ENCODE measurements at regions not wholly inside any gene's neighbourhood (a gene's known extent, or its start where the extent isn't known, plus 50 kb on each side); places are given as distances from the start of the nearest gene placed in this dataset.

DNA sequence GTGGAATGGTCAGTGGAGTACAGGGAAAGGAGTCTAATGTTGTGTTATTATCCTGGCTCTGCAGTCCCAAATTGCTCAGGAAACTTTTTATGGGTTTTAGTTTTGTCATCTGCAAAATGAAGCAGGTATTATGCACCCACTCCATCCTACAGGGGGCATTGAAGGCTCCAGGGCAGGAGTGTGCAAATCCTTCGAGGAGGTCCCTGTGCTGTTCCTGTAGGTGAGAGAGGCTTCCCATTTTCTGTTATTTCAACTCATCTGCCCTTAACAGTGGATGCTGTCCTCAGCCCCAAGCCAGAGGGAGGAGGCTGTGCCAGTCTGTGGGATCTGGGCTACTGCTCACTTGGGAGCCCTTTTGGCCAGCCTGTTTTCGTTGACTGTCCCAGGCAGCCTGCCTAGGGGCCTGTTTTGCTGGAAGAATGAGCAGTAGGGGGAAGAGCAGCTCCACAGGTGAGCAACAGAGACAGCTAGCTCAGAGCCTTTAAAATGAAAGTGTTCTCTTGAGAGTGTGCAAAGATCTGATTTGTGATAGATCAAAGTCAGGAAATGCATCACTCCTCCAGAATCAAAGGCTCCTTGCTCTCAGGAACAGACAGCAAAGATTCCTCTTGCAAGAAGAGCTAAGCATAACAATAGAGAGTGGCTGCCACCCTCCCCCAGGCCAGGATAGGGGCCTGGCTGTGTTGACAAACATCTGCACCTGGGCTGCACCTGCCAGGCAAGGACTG lies 317.6 kb upstream of the PROX1 start:
- Mint-ChIP-seq H3K4me3 (ENCODE audit: unreplicated experiment) (no peak overlapping the region), H3K27me3 (ENCODE audit: low read depth) (peaks cover 4% of the 10 kb centered on the region), H3K4me1 (ENCODE audit: low read depth) (no peaks in the 10 kb centered on the region), H3K9me3 (ENCODE audit: low read depth) (peaks cover 4% of the 10 kb centered on the region), H3K27ac (ENCODE audit: unreplicated experiment) (no peak overlapping the region), H3K36me3 (ENCODE audit: low read depth) (no peaks in the 10 kb centered on the region)
- no peak for DNase-seq (ENCODE audit: low spot score)
- TF ChIP-seq CTCF (IDR thresholded peaks at IDR 0.05), result no peak

- Mint-ChIP-seq H3K4me1 (ENCODE audit: low read depth) (no peaks in the 10 kb centered on the region), H3K27ac (ENCODE audit: unreplicated experiment) (no peak overlapping the region), H3K4me3 (ENCODE audit: unreplicated experiment) (no peak overlapping the region), H3K27me3 (ENCODE audit: low read depth) (peaks cover 4% of the 10 kb centered on the region), H3K9me3 (ENCODE audit: low read depth) (peaks cover 4% of the 10 kb centered on the region), H3K36me3 (ENCODE audit: low read depth) (no peaks in the 10 kb centered on the region)
- DNase-seq (ENCODE audit: low spot score), result no peak
- TF ChIP-seq CTCF (IDR thresholded peaks at IDR 0.05), result no peak
Measured at GRCh38 chr1:213670692-213671023, 317.1 kb upstream of the PROX1 start.

- peaks cover 7% of the 10 kb centered on the region for H3K9me3 Mint-ChIP-seq (ENCODE audit: low read depth)
- no peak for DNase-seq (ENCODE audit: low spot score)
- H3K27me3 Mint-ChIP-seq (ENCODE audit: low read depth), result peaks cover 2% of the 10 kb centered on the region
- H3K27ac Mint-ChIP-seq (ENCODE audit: unreplicated experiment), result no peak overlapping the region
- no peak overlapping the region for H3K4me3 Mint-ChIP-seq (ENCODE audit: unreplicated experiment)
- TF ChIP-seq CTCF (IDR thresholded peaks at IDR 0.05), result no peak
- no peaks in the 10 kb centered on the region for H3K4me1 Mint-ChIP-seq (ENCODE audit: low read depth)
- H3K36me3 Mint-ChIP-seq (ENCODE audit: low read depth), result no peaks in the 10 kb centered on the region
Measured at GRCh38 chr1:213675043-213675442, 312.7 kb upstream of the PROX1 start.

DNA sequence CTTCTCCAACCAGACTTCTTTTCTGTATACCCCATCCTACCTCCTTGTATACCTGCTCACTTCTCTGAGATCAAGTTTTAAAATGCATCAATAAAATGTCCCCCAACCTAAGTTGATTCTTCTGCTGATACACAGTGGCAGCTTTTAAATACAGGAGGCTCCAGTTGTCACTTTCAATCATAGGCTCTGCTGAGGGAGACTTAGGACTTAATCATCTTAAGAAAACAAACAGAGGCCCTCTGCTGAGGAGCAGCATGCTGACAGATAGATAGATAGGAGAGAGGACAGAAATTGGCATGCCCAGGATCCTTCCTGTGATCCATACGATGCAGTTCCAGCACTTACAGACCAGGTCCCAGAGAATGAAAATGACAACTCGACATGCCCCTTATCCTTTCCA lies 311.0 kb upstream of the PROX1 start:
- DNase-seq (ENCODE audit: low spot score), result no peak
- no peak for TF ChIP-seq CTCF (IDR thresholded peaks at IDR 0.05)
- H3K4me1 Mint-ChIP-seq (ENCODE audit: low read depth), result no peaks in the 10 kb centered on the region
- H3K27ac Mint-ChIP-seq (ENCODE audit: unreplicated experiment), result no peak overlapping the region
- peaks cover 5% of the 10 kb centered on the region for H3K27me3 Mint-ChIP-seq (ENCODE audit: low read depth)
- H3K9me3 Mint-ChIP-seq (ENCODE audit: low read depth), result peaks cover 7% of the 10 kb centered on the region
- no peak overlapping the region for H3K4me3 Mint-ChIP-seq (ENCODE audit: unreplicated experiment)
- H3K36me3 Mint-ChIP-seq (ENCODE audit: low read depth), result no peaks in the 10 kb centered on the region

GRCh38 chr1:213678348-213678747 lies 309.4 kb upstream of the PROX1 start:
- Mint-ChIP-seq H3K27me3 (ENCODE audit: low read depth) (peaks cover 5% of the 10 kb centered on the region), H3K4me3 (ENCODE audit: unreplicated experiment) (no peak overlapping the region), H3K27ac (ENCODE audit: unreplicated experiment) (no peak overlapping the region), H3K4me1 (ENCODE audit: low read depth) (no peaks in the 10 kb centered on the region), H3K9me3 (ENCODE audit: low read depth) (peaks cover 7% of the 10 kb centered on the region), H3K36me3 (ENCODE audit: low read depth) (no peaks in the 10 kb centered on the region)
- TF ChIP-seq CTCF (IDR thresholded peaks at IDR 0.05), result no peak
- DNase-seq (ENCODE audit: low spot score), result no peak
